ENCODE measurements at regions not wholly inside any gene's neighbourhood (a gene's known extent, or its start where the extent isn't known, plus 50 kb on each side); places are given as distances from the start of the nearest gene placed in this dataset.

GRCh38 chr2:143949121-143949848 is 570.6 kb downstream of the ZEB2 start:
- Mint-ChIP-seq H3K27me3 (ENCODE audit: low read depth, poor library complexity) (no peaks in the 10 kb centered on the region), H3K27ac (no peak overlapping the region), H3K9me3 (no peaks in the 10 kb centered on the region), H3K36me3 (ENCODE audit: low read depth) (peaks cover 6% of the 10 kb centered on the region), H3K4me3 (no peak overlapping the region), H3K4me1 (no peaks in the 10 kb centered on the region)
- DNase-seq = no peak
- no peak for TF ChIP-seq CTCF (IDR thresholded peaks at IDR 0.05)

- Mint-ChIP-seq H3K27me3 (ENCODE audit: low read depth, poor library complexity) (no peaks in the 10 kb centered on the region), H3K4me1 (no peaks in the 10 kb centered on the region), H3K27ac (no peak overlapping the region), H3K36me3 (ENCODE audit: low read depth) (peaks cover 6% of the 10 kb centered on the region), H3K4me3 (no peak overlapping the region), H3K9me3 (no peaks in the 10 kb centered on the region)
- TF ChIP-seq CTCF (IDR thresholded peaks at IDR 0.05) = no peak
- no peak for DNase-seq
Observed at GRCh38 chr2:143948710-143949109, 571.2 kb downstream of the ZEB2 start.

- H3K4me3 Mint-ChIP-seq = no peak overlapping the region
- no peaks in the 10 kb centered on the region for H3K9me3 Mint-ChIP-seq
- H3K27ac Mint-ChIP-seq = no peak overlapping the region
- H3K36me3 Mint-ChIP-seq (ENCODE audit: low read depth) = peaks cover 6% of the 10 kb centered on the region
- no peak for DNase-seq
- no peaks in the 10 kb centered on the region for H3K27me3 Mint-ChIP-seq (ENCODE audit: low read depth, poor library complexity)
- no peak for TF ChIP-seq CTCF (IDR thresholded peaks at IDR 0.05)
- H3K4me1 Mint-ChIP-seq = no peaks in the 10 kb centered on the region
Observed at GRCh38 chr2:143946436-143947391, 573.2 kb downstream of the ZEB2 start.

GRCh38 chr2:143942486-143942885 is 577.4 kb downstream of the ZEB2 start:
- H3K27me3 Mint-ChIP-seq (ENCODE audit: low read depth, poor library complexity) = peaks cover 17% of the 10 kb centered on the region
- no peak overlapping the region for H3K4me3 Mint-ChIP-seq
- peak overlapping the region; percentile 56 for H3K27ac Mint-ChIP-seq
- TF ChIP-seq CTCF (IDR thresholded peaks at IDR 0.05) = no peak
- DNase-seq = no peak
- no peaks in the 10 kb centered on the region for H3K9me3 Mint-ChIP-seq
- H3K4me1 Mint-ChIP-seq = peaks cover 19% of the 10 kb centered on the region
- H3K36me3 Mint-ChIP-seq (ENCODE audit: low read depth) = peaks cover 6% of the 10 kb centered on the region

GRCh38 chr2:143940720-143941119 is 579.2 kb downstream of the ZEB2 start:
- no peak overlapping the region for H3K27ac Mint-ChIP-seq
- H3K9me3 Mint-ChIP-seq = no peaks in the 10 kb centered on the region
- no peak overlapping the region for H3K4me3 Mint-ChIP-seq
- H3K27me3 Mint-ChIP-seq (ENCODE audit: low read depth, poor library complexity) = peaks cover 31% of the 10 kb centered on the region
- peaks cover 27% of the 10 kb centered on the region for H3K4me1 Mint-ChIP-seq
- no peak for DNase-seq
- peaks cover 6% of the 10 kb centered on the region for H3K36me3 Mint-ChIP-seq (ENCODE audit: low read depth)
- no peak for TF ChIP-seq CTCF (IDR thresholded peaks at IDR 0.05)
